ENCODE measurements at regions not wholly inside any gene's neighbourhood (a gene's known extent, or its start where the extent isn't known, plus 50 kb on each side); places are given as distances from the start of the nearest gene placed in this dataset.

- H3K4me3 ChIP-seq = no peak overlapping the region
- 92% methylated on average over 3 of the region's 3 CpGs for WGBS
These were observed 197.1 kb downstream of the RDH14 start for GRCh38 chr2:18363348-18363747.

DNA sequence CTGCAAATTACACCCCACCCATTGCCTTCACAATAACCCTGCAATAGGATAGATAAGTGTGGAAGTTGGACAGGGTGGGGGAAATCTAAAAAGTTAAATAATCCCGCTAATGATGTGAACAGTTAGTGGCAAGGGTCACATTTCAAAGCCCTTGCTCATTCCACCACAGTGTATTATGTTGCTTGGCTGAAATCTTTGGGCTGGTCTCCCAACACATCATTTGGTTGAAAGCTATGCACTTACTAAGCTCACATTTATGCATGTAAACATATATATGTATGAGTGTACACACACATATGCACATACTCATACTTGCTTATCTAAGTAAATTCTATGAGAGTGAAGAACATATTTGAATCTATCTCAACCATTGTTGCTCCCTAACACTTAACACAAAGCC lies 197.8 kb downstream of the RDH14 start:
- WGBS = 95% methylated on average over 1 of the region's 1 CpG
- Histone ChIP-seq H3K27me3 (no peaks in the 10 kb centered on the region), H3K4me1 (no peaks in the 10 kb centered on the region), H3K4me3 (no peak overlapping the region), H3K27ac (no peak overlapping the region), H3K36me3 (no peaks in the 10 kb centered on the region), H3K9me3 (no peaks in the 10 kb centered on the region)
- DNase-seq (ENCODE audit: low spot score in 2 of 2) = no peak
- TF ChIP-seq EP300 (IDR thresholded peaks at IDR 0.05) (no peak), POLR2AphosphoS5 (IDR thresholded peaks at IDR 0.05) (no peak), POLR2A (IDR thresholded peaks at IDR 0.05) (no peak), CTCF (IDR thresholded peaks at IDR 0.05) (no peak)

More at GRCh38 chr2:18363348-18363747, 197.1 kb downstream of the RDH14 start:
- H3K36me3 ChIP-seq = no peaks in the 10 kb centered on the region
- DNase-seq (ENCODE audit: low spot score in 2 of 2) = no peak
- no peaks in the 10 kb centered on the region for H3K4me1 ChIP-seq
- H3K9me3 ChIP-seq = no peaks in the 10 kb centered on the region
- no peak overlapping the region for H3K27ac ChIP-seq
- TF ChIP-seq POLR2AphosphoS5 (IDR thresholded peaks at IDR 0.05) (no peak), CTCF (IDR thresholded peaks at IDR 0.05) (no peak)
- H3K27me3 ChIP-seq = no peaks in the 10 kb centered on the region

GRCh38 chr2:18357537-18357936 lies 202.9 kb downstream of the RDH14 start:
- no peaks in the 10 kb centered on the region for H3K36me3 ChIP-seq
- DNase-seq (ENCODE audit: low spot score in 2 of 2) = no peak
- TF ChIP-seq POLR2A (IDR thresholded peaks at IDR 0.05) (no peak), EP300 (IDR thresholded peaks at IDR 0.05) (no peak), CTCF (IDR thresholded peaks at IDR 0.05) (no peak), POLR2AphosphoS5 (IDR thresholded peaks at IDR 0.05) (no peak)
- H3K27ac ChIP-seq = no peak overlapping the region
- H3K9me3 ChIP-seq = no peaks in the 10 kb centered on the region
- H3K4me3 ChIP-seq = no peak overlapping the region
- no peaks in the 10 kb centered on the region for H3K27me3 ChIP-seq
- H3K4me1 ChIP-seq = no peaks in the 10 kb centered on the region
- 63% methylated on average over 2 of the region's 2 CpGs for WGBS

DNA sequence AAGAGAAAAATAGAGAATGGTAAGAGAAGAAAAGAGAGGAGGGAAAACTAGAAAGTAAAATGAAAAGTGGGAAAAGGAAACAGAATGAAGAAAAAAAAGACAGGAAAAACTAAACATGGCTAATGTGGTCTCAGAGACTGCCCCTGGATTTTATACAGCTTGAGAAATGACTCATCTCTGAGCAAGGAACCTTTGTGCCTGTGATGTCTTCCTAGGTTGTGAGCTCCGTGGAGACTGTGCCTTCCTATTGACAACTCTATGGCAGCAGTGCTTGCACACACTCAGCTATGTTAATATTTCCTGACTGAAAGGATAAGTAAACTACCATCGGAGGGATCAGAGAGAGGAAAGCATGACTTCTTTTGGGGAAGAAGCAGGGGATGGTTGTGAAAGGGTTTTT lies 203.8 kb downstream of the RDH14 start:
- TF ChIP-seq CTCF (IDR thresholded peaks at IDR 0.05) (no peak), EP300 (IDR thresholded peaks at IDR 0.05) (no peak), POLR2A (IDR thresholded peaks at IDR 0.05) (no peak), POLR2AphosphoS5 (IDR thresholded peaks at IDR 0.05) (no peak)
- Histone ChIP-seq H3K4me3 (no peak overlapping the region), H3K27me3 (no peaks in the 10 kb centered on the region), H3K36me3 (no peaks in the 10 kb centered on the region), H3K9me3 (no peaks in the 10 kb centered on the region), H3K4me1 (no peaks in the 10 kb centered on the region), H3K27ac (no peak overlapping the region)
- DNase-seq (ENCODE audit: low spot score in 2 of 2) = no peak
- WGBS = 63% methylated on average over 2 of the region's 2 CpGs

- Histone ChIP-seq H3K27ac (no peak overlapping the region), H3K4me3 (no peak overlapping the region), H3K27me3 (no peaks in the 10 kb centered on the region), H3K4me1 (no peaks in the 10 kb centered on the region), H3K9me3 (no peaks in the 10 kb centered on the region), H3K36me3 (no peaks in the 10 kb centered on the region)
- TF ChIP-seq POLR2AphosphoS5 (IDR thresholded peaks at IDR 0.05) (no peak), EP300 (IDR thresholded peaks at IDR 0.05) (no peak), POLR2A (IDR thresholded peaks at IDR 0.05) (no peak), CTCF (IDR thresholded peaks at IDR 0.05) (no peak)
- WGBS = 64% methylated on average over 1 of the region's 1 CpG
- DNase-seq (ENCODE audit: low spot score in 2 of 2) = no peak
These were observed 211.0 kb downstream of the RDH14 start for GRCh38 chr2:18349421-18349820.

Measured in suprapubic skin (tissue), 4 donors.